Thyroid gland (tissue), 4 donors: ENCODE measurements at regions not wholly inside any gene's neighbourhood (a gene's known extent, or its start where the extent isn't known, plus 50 kb on each side); places are given as distances from the start of the nearest gene placed in this dataset.
"Not testable (repeated sequence)": the region's sequence is repeated elsewhere in the genome, so short reads cannot be mapped to it uniquely, and the experiment has no call there.

Experiments used
- DNase-seq, 2 donors: peaks; one replicate each; pipeline ENCODE4 v3.0.0-alpha.2; 2019
- H3K27ac ChIP-seq, 3 donors: fragments of 200-600 bp; sonication (generic); 1 replicate in 2 of 3; 2 replicates in 1 of 3; pipeline ENCODE4 v1.5.1; 2016 to 2019; ENCODE audit warnings: mild to moderate bottlenecking in 1 of 3, moderate library complexity in 1 of 3
- H3K27me3 ChIP-seq: fragments of 200-600 bp; sonication (generic); one replicate; pipeline ENCODE4 v1.5.1; 2019
- H3K36me3 ChIP-seq, 2 donors: fragments of 200-600 bp; sonication (generic); one replicate each; pipeline ENCODE4 v1.5.1; 2016 to 2019
- H3K4me1 ChIP-seq, 2 donors: fragments of 200-600 bp; sonication (generic); one replicate each; pipeline ENCODE4 v1.5.1; 2017 to 2019
- H3K4me3 ChIP-seq, 3 donors: fragments of 200-600 bp; sonication (generic); replicated peaks in 1 of 3; 1 replicate in 2 of 3; 2 replicates in 1 of 3; pipeline ENCODE4 v1.5.1; 2016; ENCODE audit warnings: mild to moderate bottlenecking in 1 of 3
- H3K9me3 ChIP-seq: fragments of 200-600 bp; sonication (generic); one replicate; pipeline ENCODE4 v1.5.1; 2017
- CTCF ChIP-seq, 6 experiments: fragments of 200-600 bp in 3 of 6; fragments of 450-650 bp in 3 of 6; sonication (generic) in 3 of 6; IDR thresholded peaks; one replicate each; pipeline ENCODE4 v1.5.1; 2016 to 2019; ENCODE audit warnings: antibody characterized with exemption in 6 of 6, mild to moderate bottlenecking in 2 of 6, inconsistent platforms in 1 of 6, moderate library complexity in 1 of 6
- POLR2A ChIP-seq, 2 donors: fragments of 450-650 bp; IDR thresholded peaks; one replicate each; pipeline ENCODE4 v1.6.1; 2017; ENCODE audit warnings: antibody characterized with exemption in 2 of 2, mild to moderate bottlenecking in 2 of 2, moderate library complexity in 1 of 2
- WGBS, 2 donors: methylation state at CpG; one replicate each; pipeline ENCODE4 v1.1.5; 2017; 5-methylcytosine and 5-hydroxymethylcytosine counted together
- intact Hi-C: fragments of 100-400 bp; cut with DNase I; formaldehyde crosslinking; loops from one replicate; pipeline ENCODE4 v1.15.1; 2023

GRCh38 chr10:34058845-34059614 lies 724.6 kb upstream of the NRP1 start:
- Histone ChIP-seq H3K27ac (peak overlapping the region in 1 of 3 donors; percentile 2), H3K36me3 (no peaks in the 10 kb centered on the region), H3K4me3 (no peak overlapping the region), H3K27me3 (no peaks in the 10 kb centered on the region), H3K4me1 (peaks cover 0 to 4% of the 10 kb centered on the region in 2 donors), H3K9me3 (no peaks in the 10 kb centered on the region)
- intact Hi-C loops: no loop called here
- no peak for DNase-seq
- 77 to 78% methylated on average over 11 of the region's 11 CpGs for WGBS, 2 donors
- TF ChIP-seq CTCF (IDR thresholded peaks at IDR 0.05): no peak
- TF ChIP-seq POLR2A (IDR thresholded peaks at IDR 0.05): no peak

DNA sequence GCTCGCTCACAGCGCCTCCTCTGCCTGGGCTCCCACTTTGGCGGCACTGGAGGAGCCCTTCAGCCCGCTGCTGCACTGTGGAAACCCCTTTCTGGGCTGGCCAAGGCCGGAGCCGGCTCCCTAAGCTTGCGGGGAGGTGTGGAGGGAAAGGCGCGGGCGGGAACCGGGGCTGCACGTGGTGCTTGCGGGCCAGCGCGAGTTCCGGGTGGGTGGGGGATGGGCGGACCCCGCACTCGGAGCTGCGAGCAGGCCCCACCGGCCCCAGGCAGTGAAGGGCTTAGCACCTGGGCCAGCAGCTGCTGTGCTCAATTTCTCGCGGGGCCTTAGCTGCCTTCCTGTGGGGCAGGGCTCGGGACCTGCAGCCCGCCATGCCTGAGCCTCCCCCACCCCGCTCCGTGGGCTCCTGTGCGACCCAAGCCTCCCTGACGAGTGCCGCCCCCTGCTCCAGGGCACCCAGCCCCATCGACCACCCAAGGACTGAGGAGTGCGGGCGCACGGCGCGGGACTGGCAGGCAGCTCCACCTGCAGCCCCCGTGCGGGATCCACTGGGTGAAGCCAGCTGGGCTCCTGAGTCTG lies 721.0 kb upstream of the NRP1 start:
- H3K9me3 ChIP-seq, H3K27me3 ChIP-seq, H3K4me3 ChIP-seq, H3K36me3 ChIP-seq, intact Hi-C loops, H3K4me1 ChIP-seq, DNase-seq, H3K27ac ChIP-seq: not testable (repeated sequence)
- WGBS, 2 donors: 94 to 100% methylated on average over 7 to 14 of the region's 38 CpGs

- no peaks in the 10 kb centered on the region for H3K36me3 ChIP-seq
- TF ChIP-seq POLR2A (IDR thresholded peaks at IDR 0.05) (no peak), CTCF (IDR thresholded peaks at IDR 0.05) (no peak)
- no peaks in the 10 kb centered on the region for H3K4me1 ChIP-seq
- no peak for DNase-seq
- H3K27me3 ChIP-seq: no peaks in the 10 kb centered on the region
- WGBS, 2 donors: 58 to 63% methylated on average over 9 of the region's 9 CpGs
- no peaks in the 10 kb centered on the region for H3K9me3 ChIP-seq
- H3K27ac ChIP-seq: no peak overlapping the region
- intact Hi-C loops: no loop called here
- H3K4me3 ChIP-seq: no peak overlapping the region
Measured at GRCh38 chr10:34049887-34050286, 715.4 kb upstream of the NRP1 start.

DNA sequence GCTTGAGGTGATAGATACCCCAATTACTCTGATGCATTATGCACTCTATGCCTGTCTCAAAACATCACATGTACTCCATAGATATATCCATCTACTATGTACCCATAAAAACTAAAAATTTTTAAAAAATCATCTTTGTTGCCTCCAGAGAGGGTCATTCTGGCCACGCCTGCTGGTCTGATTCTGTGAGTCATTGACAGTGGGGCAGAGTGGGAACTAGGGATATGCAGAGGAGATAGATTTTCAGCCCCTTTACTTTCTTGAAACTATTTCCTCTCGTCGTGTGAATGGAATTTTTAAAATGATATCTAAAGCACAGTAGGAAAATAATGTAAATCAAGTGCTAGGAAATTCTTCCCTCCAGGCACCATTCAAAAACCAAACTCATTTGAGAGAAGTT lies 715.0 kb upstream of the NRP1 start:
- no peak for TF ChIP-seq POLR2A (IDR thresholded peaks at IDR 0.05)
- TF ChIP-seq CTCF (IDR thresholded peaks at IDR 0.05): no peak
- Histone ChIP-seq H3K4me3 (no peak overlapping the region), H3K27me3 (no peaks in the 10 kb centered on the region), H3K36me3 (no peaks in the 10 kb centered on the region), H3K27ac (no peak overlapping the region), H3K4me1 (no peaks in the 10 kb centered on the region), H3K9me3 (no peaks in the 10 kb centered on the region)
- intact Hi-C loops: no loop called here
- WGBS, 2 donors: 73 to 76% methylated on average over 3 of the region's 3 CpGs
- DNase-seq: no peak

GRCh38 chr10:34047389-34047788 lies 712.9 kb upstream of the NRP1 start:
- Histone ChIP-seq H3K27me3 (no peaks in the 10 kb centered on the region), H3K9me3 (no peaks in the 10 kb centered on the region), H3K36me3 (no peaks in the 10 kb centered on the region), H3K4me1 (no peaks in the 10 kb centered on the region), H3K27ac (no peak overlapping the region), H3K4me3 (no peak overlapping the region)
- TF ChIP-seq CTCF (IDR thresholded peaks at IDR 0.05): no peak
- TF ChIP-seq POLR2A (IDR thresholded peaks at IDR 0.05): no peak
- intact Hi-C loops: no loop called here
- WGBS, 2 donors: 93 to 94% methylated on average over 7 of the region's 7 CpGs
- DNase-seq: no peak
